ENCODE measurements at regions not wholly inside any gene's neighbourhood (a gene's known extent, or its start where the extent isn't known, plus 50 kb on each side); places are given as distances from the start of the nearest gene placed in this dataset.

- DNase-seq, result no peak
These were observed 193.0 kb downstream of the C12orf50 start for GRCh38 chr12:87836190-87836589.

- peak; percentile 56 for DNase-seq
These were observed 200.7 kb downstream of the C12orf50 start for GRCh38 chr12:87828382-87828973.

GRCh38 chr12:87827638-87828264 is 201.4 kb downstream of the C12orf50 start:
- DNase-seq, result peak; percentile 66

- DNase-seq, result no peak
These were observed 206.3 kb downstream of the C12orf50 start for GRCh38 chr12:87822923-87823322.

GRCh38 chr12:87820524-87821202 is 208.5 kb downstream of the C12orf50 start:
- no peak for DNase-seq

GRCh38 chr12:87818441-87818840 is 210.8 kb downstream of the C12orf50 start:
- no peak for DNase-seq

- DNase-seq, result no peak
These were observed 213.2 kb downstream of the C12orf50 start for GRCh38 chr12:87815771-87816585.

- DNase-seq, result no peak
These were observed 214.6 kb downstream of the C12orf50 start for GRCh38 chr12:87814625-87815024.

- DNase-seq, result no peak
These were observed 215.5 kb downstream of the C12orf50 start for GRCh38 chr12:87813476-87814234.

- DNase-seq, result no peak
These were observed 216.5 kb downstream of the C12orf50 start for GRCh38 chr12:87812681-87813080.

GRCh38 chr12:87812030-87812429 is 217.2 kb downstream of the C12orf50 start:
- no peak for DNase-seq

- no peak for DNase-seq
These were observed 219.3 kb downstream of the C12orf50 start for GRCh38 chr12:87809916-87810315.

GRCh38 chr12:87807086-87807485 is 222.1 kb downstream of the C12orf50 start:
- no peak for DNase-seq

- no peak for DNase-seq
These were observed 222.9 kb downstream of the C12orf50 start for GRCh38 chr12:87806310-87806709.

- no peak for DNase-seq
These were observed 224.8 kb downstream of the C12orf50 start for GRCh38 chr12:87804386-87804785.

GRCh38 chr12:87802721-87803011 is 226.5 kb downstream of the C12orf50 start:
- DNase-seq, result no peak

GRCh38 chr12:87801860-87802720 is 227.1 kb downstream of the C12orf50 start:
- peak; percentile 36 for DNase-seq

GRCh38 chr12:87796961-87797516 is 232.2 kb downstream of the C12orf50 start:
- no peak for DNase-seq

GRCh38 chr12:87795555-87795954 is 233.6 kb downstream of the C12orf50 start:
- DNase-seq, result no peak

- no peak for DNase-seq
These were observed 234.3 kb downstream of the C12orf50 start for GRCh38 chr12:87794854-87795253.

GRCh38 chr12:87793131-87793530 is 236.1 kb downstream of the C12orf50 start:
- no peak for DNase-seq
